Calu3 (cell line): ENCODE measurements at regions not wholly inside any gene's neighbourhood (a gene's known extent, or its start where the extent isn't known, plus 50 kb on each side); places are given as distances from the start of the nearest gene placed in this dataset.

ENCODE experiments used
- BruUV-seq: library from RNA; stranded (reverse); fragments of 400-500 nt; replicated peaks from 2 replicates; lab custom pipeline; 2021; lab: Mats Ljungman, UMichigan
- CTCF ChIA-PET: fragments of 300-600 bp; sonication (Branson Sonifier 250); formaldehyde crosslinking; loops from one replicate; lab custom pipeline; 2022; ENCODE audit warnings: antibody characterized with exemption; lab: Charles Lee
- DNase-seq: peaks from one replicate; pipeline ENCODE4 v3.0.0; 2022
- H3K27ac Mint-ChIP-seq: one replicate; pipeline ENCODE4 v1.8.0; 2022; ENCODE audit warnings: mixed read lengths; ENCODE audit not compliant: unreplicated experiment
- H3K27me3 Mint-ChIP-seq: one replicate; pipeline ENCODE4 v1.8.0; 2022; ENCODE audit warnings: mixed read lengths; ENCODE audit not compliant: unreplicated experiment
- H3K36me3 Mint-ChIP-seq: one replicate; pipeline ENCODE4 v1.8.0; 2022; ENCODE audit warnings: mild to moderate bottlenecking, moderate library complexity, mixed read lengths; ENCODE audit not compliant: insufficient read depth, unreplicated experiment
- H3K4me1 Mint-ChIP-seq: one replicate; pipeline ENCODE4 v1.8.0; 2022; ENCODE audit warnings: mild to moderate bottlenecking, low read depth, mixed read lengths; ENCODE audit not compliant: unreplicated experiment
- H3K4me3 Mint-ChIP-seq: one replicate; pipeline ENCODE4 v1.8.0; 2022; ENCODE audit warnings: mild to moderate bottlenecking, low read depth, moderate library complexity, mixed read lengths; ENCODE audit not compliant: unreplicated experiment
- H3K9me3 Mint-ChIP-seq: one replicate; pipeline ENCODE4 v1.8.0; 2022; ENCODE audit warnings: low read depth, mixed read lengths; ENCODE audit not compliant: unreplicated experiment
- CTCF ChIP-seq: fragments of 200-600 bp; IDR thresholded peaks from one replicate; pipeline ENCODE4 v1.8.0; 2022; ENCODE audit warnings: antibody characterized with exemption; ENCODE audit not compliant: unreplicated experiment
- intact Hi-C: fragments of 100-400 bp; cut with micrococcal nuclease; formaldehyde crosslinking; loops from one replicate; pipeline ENCODE4 v1.10.0; 2022; ENCODE audit not compliant: unreplicated experiment

GRCh38 chr4:107147873-107148272, 111.8 kb upstream of the DKK2 start:
- TF ChIP-seq CTCF = no peak
- CTCF ChIA-PET = no interaction called here
- no peaks in the 10 kb centered on the region for H3K9me3 Mint-ChIP-seq
- no peaks in the 10 kb centered on the region for H3K4me1 Mint-ChIP-seq
- no peak for DNase-seq
- H3K27me3 Mint-ChIP-seq = no peaks in the 10 kb centered on the region
- intact Hi-C loops = no loop called here
- no peak overlapping the region for H3K27ac Mint-ChIP-seq
- no peak overlapping the region for H3K4me3 Mint-ChIP-seq
- no peaks in the 10 kb centered on the region for H3K36me3 Mint-ChIP-seq
- no TSS peak for BruUV-seq

GRCh38 chr4:107138433-107138832, 102.3 kb upstream of the DKK2 start:
- Mint-ChIP-seq H3K27me3 (no peaks in the 10 kb centered on the region), H3K4me1 (no peaks in the 10 kb centered on the region), H3K4me3 (no peak overlapping the region), H3K27ac (no peak overlapping the region), H3K36me3 (no peaks in the 10 kb centered on the region), H3K9me3 (no peaks in the 10 kb centered on the region)
- TF ChIP-seq CTCF = no peak
- DNase-seq = no peak
- CTCF ChIA-PET = no interaction called here
- intact Hi-C loops = no loop called here
- no TSS peak for BruUV-seq

DNA sequence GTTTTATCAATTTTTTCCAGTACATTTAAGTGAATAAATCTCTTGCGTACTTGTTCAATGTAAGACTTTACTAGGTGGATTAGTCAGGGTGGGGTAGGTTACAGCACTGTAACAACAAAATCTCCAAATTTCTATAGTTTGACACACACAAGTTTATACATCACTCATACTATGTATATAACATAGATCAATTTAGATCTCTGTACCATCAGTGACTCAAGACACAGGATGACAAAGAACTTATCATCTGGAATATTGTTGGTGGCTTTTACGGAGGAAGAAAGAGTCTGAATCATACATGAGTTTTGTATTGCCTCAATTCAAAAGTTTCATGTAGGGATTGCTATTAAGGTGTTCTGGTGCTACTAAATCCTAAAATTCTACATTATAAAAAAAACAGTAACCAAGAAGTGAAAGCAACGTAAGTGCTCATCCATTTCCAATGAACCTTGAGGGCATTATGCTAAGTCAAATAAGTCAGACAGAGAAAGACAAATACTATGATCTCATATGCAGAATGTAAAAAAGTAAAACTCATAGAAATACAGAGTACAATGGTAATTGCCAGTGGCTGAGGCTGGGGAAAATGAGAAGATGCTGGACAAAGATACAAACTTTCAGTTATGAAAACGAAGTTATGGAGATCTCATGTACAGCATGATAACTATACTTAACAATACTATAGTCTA, 98.0 kb upstream of the DKK2 start:
- CTCF ChIA-PET = no interaction called here
- Mint-ChIP-seq H3K36me3 (no peaks in the 10 kb centered on the region), H3K9me3 (no peaks in the 10 kb centered on the region), H3K4me3 (no peak overlapping the region), H3K4me1 (no peaks in the 10 kb centered on the region), H3K27me3 (no peaks in the 10 kb centered on the region), H3K27ac (no peak overlapping the region)
- intact Hi-C loops = no loop called here
- no TSS peak for BruUV-seq
- no peak for DNase-seq
- TF ChIP-seq CTCF = no peak

DNA sequence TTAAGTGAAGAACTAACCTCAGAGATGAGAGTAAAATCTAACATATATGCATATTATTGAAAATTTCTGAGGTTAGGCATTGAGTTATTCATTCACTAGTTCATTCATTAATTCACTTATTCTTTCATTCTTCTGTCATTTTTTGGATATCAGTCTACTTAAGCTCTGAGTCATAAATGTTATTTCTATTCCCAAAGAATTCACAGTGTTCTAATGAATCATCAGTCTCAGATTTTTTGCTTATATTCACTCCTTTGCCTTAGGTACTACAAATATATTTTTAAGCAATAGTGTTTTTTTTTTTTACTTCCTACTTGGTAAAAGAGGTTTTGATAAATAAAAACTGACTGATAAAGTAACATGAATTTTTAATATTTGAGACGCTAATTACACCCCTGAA, 95.2 kb upstream of the DKK2 start:
- Mint-ChIP-seq H3K9me3 (no peaks in the 10 kb centered on the region), H3K4me1 (no peaks in the 10 kb centered on the region), H3K27ac (no peak overlapping the region), H3K36me3 (no peaks in the 10 kb centered on the region), H3K27me3 (no peaks in the 10 kb centered on the region), H3K4me3 (no peak overlapping the region)
- BruUV-seq = no TSS peak
- no peak for TF ChIP-seq CTCF
- no peak for DNase-seq
- intact Hi-C loops = no loop called here
- CTCF ChIA-PET = interaction anchor here (1.1 kb wide), 1 partner anchor 80 kb away, joined by 5 read pairs; no protein-coding TSS in a partner anchor
